ENCODE measurements at regions not wholly inside any gene's neighbourhood (a gene's known extent, or its start where the extent isn't known, plus 50 kb on each side); places are given as distances from the start of the nearest gene placed in this dataset.
"Not testable (repeated sequence)": the region's sequence is repeated elsewhere in the genome, so short reads cannot be mapped to it uniquely, and the experiment has no call there.

GRCh38 chr1:30027247-30027646 is 696.1 kb downstream of the MATN1 start:
- DNase-seq (ENCODE audit: low read depth in 1 of 2, low spot score in 1 of 2): no peak

DNA sequence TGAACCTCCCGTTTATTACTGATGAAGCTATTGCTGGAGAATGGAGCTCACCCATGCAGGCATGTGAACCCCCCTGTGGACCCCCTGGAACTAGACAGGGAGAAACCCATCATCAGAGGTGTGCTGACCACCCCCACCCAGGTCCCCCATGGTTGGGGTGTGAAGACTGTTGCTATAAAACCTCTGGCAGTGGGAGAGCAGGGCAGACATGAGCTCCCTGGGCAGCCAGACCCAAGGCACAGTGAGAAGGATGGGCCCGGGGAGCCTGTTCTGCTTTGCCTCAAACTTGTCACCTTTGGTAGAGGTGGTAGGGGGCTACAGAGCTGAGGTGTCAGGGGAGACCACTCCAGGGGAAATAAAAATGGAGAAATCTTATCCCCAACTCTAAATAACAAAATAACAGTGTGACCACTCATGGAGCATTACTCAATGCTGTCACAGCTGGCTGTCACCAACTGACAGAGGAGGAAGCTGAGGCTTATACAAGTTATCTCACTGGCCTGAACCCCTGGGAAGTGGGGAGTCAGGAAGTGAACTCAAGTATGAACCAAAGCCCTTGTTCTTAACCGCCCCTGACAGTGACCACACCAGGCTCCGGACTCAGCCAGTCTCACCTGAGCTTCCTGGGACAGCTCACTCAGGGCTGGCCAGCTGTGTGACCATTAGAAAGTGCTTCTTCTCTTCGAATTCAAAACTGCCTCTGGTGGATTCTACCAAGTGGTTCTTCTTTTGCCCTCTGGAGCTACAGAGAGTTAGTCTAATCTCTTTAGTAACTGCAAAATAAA is 698.8 kb downstream of the MATN1 start:
- no peak for DNase-seq (ENCODE audit: low read depth in 1 of 2, low spot score in 1 of 2)

DNA sequence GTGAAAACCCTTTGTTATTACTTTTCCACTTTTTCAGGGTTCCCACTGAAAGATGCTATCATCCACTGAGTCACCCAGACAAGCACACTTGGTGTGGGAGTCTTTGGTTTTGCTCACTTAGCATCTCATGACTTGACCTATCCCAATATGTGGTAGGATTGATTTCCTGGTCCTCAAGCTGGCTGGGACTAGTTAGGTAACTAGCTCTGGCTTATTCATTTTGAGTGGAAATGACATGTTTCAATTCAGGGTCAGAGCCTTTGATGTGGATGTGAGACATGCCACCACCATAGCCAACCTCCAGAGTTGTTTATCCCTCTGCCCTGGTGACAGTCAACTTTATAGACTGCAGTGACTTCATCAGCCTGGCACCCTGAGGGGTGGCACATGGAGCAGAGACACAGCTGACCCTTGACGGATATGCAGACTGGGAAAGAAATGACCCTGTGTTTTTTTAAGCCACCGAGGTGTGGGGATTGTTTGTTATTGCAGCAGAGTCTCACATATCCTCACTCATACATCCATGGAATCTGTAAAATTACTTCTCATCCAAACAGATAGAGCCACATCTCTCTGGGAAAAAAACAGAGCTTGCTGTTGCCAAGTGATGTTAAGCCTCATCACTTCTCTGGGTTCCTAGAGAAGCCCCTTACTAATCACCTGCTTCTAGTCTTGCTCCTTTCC is 699.9 kb downstream of the MATN1 start:
- no peak for DNase-seq (ENCODE audit: low read depth in 1 of 2, low spot score in 1 of 2)

DNA sequence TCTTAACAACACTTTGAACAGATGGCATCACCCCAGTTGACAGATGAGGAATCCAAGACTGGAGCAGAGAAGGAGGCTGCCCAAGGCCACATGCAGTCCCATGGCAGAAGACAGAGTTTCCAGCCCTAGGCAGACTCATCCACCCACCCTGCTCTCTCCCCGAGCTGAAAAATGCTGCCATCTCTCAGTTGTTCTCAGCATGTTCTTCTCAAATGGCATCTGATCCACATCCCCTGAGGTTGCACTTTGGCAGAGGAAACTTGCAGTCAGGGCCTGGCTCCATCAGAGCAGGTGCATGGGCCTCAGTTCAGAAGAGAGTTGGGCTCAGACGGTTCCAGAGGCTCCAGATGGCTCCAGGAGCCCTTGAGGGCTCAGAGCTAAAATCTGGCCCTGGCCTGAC is 709.4 kb downstream of the MATN1 start:
- no peak for DNase-seq (ENCODE audit: low read depth in 1 of 2, low spot score in 1 of 2)

DNA sequence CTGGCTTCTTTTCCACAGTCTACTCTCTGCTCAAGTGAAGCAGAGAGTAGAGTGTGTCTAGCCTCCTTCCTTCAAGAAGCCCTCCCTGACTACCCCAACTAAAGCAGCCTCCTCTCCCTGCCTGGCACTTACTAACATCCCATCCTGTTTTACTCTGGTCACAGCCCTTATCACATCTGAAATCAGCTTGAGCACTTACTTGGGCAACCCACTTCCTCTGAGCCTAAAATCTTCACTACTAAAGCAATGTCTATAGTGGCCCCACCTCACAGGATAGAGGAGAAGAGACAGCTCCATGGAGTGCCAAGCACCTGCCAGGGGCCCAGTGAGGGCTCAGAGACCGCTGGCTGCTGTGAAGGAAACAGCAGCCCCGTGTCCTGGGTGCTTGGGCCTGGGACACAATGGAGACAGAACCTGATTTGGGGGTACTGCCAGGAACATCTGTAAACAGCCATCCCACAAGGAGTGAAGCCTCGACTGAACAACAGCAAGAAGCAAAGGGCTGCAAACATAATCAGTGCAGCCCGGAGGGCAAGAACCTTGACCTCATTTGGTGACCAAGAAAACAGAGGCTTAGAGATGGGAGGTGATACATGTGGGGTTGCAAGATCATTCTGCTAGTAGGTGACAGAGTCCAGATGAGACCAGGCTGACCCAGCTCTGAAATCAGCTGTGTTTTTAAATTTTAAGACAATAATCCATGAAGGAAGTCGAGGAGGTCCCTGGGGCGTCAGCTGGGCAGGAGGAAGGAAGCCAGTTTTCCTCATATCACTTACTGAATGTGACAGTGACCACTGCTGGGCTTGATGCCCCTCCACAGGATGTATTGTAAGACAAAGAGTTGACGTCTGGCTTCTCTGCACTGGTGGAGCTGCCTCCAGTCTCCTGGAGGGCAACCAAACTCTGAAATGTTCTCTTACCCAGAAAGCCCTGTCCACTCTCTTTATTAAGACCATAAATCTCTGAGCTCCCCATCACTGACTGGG is 710.6 kb downstream of the MATN1 start:
- no peak for DNase-seq (ENCODE audit: low read depth in 1 of 2, low spot score in 1 of 2)

DNA sequence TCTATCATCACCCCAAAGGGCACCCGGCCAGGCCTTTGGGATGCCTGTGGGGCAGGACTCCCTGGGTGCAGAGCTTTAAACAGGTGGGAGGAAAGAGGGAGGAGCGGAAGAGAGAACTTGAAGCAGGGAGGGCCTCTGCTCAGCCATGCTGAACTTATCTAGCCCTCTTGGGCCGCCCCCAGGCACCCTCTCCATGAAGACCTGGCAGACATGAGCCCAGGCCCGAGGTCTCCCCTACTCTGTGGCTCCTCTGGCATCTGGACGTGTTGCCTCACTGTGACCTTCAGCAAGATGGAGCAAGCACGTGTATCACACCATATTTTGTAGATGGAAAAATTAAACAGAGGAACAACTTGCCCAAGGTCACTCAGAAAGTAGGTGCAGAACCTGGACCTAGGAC is 711.4 kb downstream of the MATN1 start:
- no peak for DNase-seq (ENCODE audit: low read depth in 1 of 2, low spot score in 1 of 2)

- no peak for DNase-seq (ENCODE audit: low read depth in 1 of 2, low spot score in 1 of 2)
Measured at GRCh38 chr1:30010506-30011106, 712.8 kb downstream of the MATN1 start.

- DNase-seq (ENCODE audit: low read depth in 1 of 2, low spot score in 1 of 2): no peak
Measured at GRCh38 chr1:30009720-30010119, 713.7 kb downstream of the MATN1 start.

DNA sequence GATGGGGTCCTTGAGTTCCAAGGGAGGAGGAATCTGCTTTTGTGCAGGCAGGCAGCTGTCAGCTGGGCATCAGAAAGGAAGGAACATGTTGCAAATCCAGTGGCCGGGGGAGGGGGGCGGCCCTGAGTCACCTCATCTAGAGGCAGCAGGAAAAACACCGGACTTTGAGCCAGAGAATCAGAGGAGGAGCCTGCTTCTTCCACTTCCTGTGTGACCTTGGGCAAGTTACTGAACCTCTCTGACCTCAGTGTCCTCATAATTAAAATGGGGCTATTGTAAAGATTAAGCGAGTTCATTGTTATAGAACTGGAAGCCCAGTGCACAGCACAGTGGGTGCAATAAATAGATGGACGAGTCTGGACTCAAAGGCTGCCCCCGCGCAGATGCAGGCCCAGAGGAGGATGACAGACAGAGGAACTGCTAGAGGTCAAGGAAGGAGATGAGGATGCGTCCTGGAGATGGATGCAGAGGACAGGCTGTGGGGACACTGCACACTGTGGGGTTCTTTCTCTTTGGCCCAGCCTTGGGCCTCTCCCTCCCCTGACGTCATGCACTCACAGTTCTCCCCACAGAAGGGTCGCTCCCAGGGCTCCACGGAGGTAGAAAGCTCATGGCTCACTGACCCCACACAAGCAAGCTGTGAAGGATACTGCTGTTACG is 714.3 kb downstream of the MATN1 start:
- no peak for DNase-seq (ENCODE audit: low read depth in 1 of 2, low spot score in 1 of 2)

DNA sequence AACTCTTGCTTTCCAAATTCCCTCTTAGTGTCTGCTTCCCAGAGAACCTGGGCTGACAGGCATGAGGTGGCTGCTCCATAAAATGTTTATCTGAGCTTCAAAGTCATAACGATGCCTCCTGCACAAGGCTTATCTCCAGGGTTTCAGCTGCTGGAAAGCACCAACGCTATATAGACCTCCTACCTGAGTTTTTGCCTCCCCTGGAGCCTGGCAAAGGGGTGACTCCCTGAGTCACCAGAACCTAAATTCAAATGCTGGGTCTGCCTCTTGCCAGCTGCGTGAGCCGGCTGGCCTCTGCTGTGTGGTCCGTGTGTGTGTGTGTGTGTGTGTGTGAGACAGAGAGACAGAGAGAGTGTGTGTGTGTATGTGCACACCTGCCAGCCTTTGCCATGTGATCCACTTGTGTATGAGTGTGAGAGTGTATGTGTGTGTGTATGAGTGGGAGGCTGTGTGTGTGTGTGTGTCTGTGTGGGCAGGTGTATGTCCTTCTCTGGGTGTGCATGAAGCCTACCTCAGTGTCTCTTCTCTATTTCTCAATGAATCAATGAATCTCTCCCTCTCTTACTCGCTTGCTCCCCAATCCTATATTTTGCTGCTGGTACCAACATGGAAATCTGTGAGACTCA is 714.9 kb downstream of the MATN1 start:
- DNase-seq (ENCODE audit: low read depth in 1 of 2, low spot score in 1 of 2): no peak

- DNase-seq (ENCODE audit: low read depth in 1 of 2, low spot score in 1 of 2): no peak
Measured at GRCh38 chr1:30005972-30006619, 717.3 kb downstream of the MATN1 start.

- DNase-seq (ENCODE audit: low read depth in 1 of 2, low spot score in 1 of 2): no peak
Measured at GRCh38 chr1:30001732-30002039, 721.7 kb downstream of the MATN1 start.

GRCh38 chr1:30001011-30001731 is 722.2 kb downstream of the MATN1 start:
- no peak for DNase-seq (ENCODE audit: low read depth in 1 of 2, low spot score in 1 of 2)

- no peak for DNase-seq (ENCODE audit: low read depth in 1 of 2, low spot score in 1 of 2)
Measured at GRCh38 chr1:30000266-30000665, 723.1 kb downstream of the MATN1 start.

DNA sequence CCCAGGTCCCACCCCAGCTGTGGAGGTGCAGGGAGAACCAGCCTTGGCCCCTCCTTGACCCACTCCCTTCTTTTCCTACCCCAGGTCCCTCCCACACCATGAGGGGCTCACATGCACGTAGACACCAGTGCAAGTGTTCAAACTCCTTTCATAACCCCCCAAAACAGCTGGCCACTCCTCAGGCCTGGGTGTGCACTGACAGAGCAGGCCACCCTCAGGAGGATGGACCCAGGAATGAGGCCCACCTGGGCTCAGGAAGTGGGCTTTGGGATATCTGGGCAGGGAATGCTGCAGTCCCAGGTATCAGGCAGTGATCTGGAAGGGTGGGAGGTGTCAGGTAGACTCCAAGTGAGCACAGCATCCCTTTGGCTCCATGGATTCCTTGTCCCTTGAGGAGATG is 723.8 kb downstream of the MATN1 start:
- no peak for DNase-seq (ENCODE audit: low read depth in 1 of 2, low spot score in 1 of 2)

DNA sequence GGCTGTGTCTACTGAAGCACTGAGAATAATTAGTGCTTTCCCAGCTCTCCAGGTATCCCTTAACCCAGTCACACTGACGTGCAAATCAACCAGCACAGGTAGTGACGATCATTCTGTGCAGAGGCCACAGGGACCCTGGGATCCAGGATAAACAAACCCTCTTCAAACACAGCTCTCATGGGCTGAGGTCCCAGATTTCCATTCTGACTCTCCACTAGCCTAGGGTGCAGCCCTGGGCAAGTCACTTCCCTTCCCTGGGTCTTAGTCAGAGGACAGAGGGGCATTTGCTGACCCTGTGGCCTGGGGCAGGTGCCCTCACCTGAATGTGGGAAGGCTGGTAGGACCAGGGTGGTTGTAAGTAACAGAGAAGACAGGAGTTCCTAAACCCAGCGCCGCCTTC is 724.7 kb downstream of the MATN1 start:
- no peak for DNase-seq (ENCODE audit: low read depth in 1 of 2, low spot score in 1 of 2)

- DNase-seq (ENCODE audit: low read depth in 1 of 2, low spot score in 1 of 2): not testable (repeated sequence)
Measured at GRCh38 chr1:29997818-29998217, 725.6 kb downstream of the MATN1 start.

- DNase-seq (ENCODE audit: low read depth in 1 of 2, low spot score in 1 of 2): no peak
Measured at GRCh38 chr1:29993950-29994349, 729.4 kb downstream of the MATN1 start.

DNA sequence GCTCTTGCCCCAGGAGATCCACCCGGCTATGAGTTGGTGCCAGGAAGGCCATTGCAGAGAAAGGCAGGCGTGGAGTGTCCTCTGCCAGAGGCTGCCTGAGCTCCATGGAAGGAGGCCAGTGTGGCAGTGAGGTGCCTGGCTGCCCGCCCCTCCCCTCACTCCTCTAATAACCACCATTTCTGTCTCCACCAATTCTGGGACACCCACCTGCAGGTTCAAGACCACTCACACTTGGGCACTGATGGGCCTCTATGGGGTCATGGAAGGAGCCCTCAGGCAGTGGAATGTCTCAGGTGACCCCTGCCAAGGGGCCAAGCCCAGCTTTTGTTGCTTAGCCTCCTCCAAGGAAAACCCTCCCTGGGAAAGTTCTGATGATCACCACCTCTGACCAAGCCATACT is 731.6 kb downstream of the MATN1 start:
- DNase-seq (ENCODE audit: low read depth in 1 of 2, low spot score in 1 of 2): no peak

Measured in stimulated activated CD4-positive, alpha-beta T cell treated with anti-CD3 and anti-CD28 coated beads, Interleukin-15, amount 100 ng/mL, for 1 hour (primary cell).